ENCODE measurements at regions not wholly inside any gene's neighbourhood (a gene's known extent, or its start where the extent isn't known, plus 50 kb on each side); places are given as distances from the start of the nearest gene placed in this dataset.
A peak's percentile ranks its signal among the peaks of the same experiment; 100 is the strongest.

GRCh38 chr4:138312536-138312911, 70.4 kb upstream of the SLC7A11 start:
- no peak overlapping the region for H3K4me3 ChIP-seq (ENCODE audit: insufficient read depth, low read length)
- no peak overlapping the region for H3K27ac ChIP-seq (ENCODE audit: low read depth, low read length)
- no peaks in the 10 kb centered on the region for H3K27me3 ChIP-seq (ENCODE audit: insufficient read depth, low read length)
- H3K36me3 ChIP-seq (ENCODE audit: insufficient read depth, low read length): no peaks in the 10 kb centered on the region
- peaks cover 25% of the 10 kb centered on the region for H3K4me1 ChIP-seq (ENCODE audit: insufficient read depth, low read length)
- H3K79me2 ChIP-seq (ENCODE audit: insufficient read depth, low read length): no peaks in the 10 kb centered on the region
- no peak for DNase-seq (ENCODE audit: insufficient read length, low spot score, missing footprints)
- TF ChIP-seq CTCF (IDR thresholded peaks at IDR 0.05; ENCODE audit: extremely low read depth, low read depth, low read length): no peak
- H4K20me1 ChIP-seq (ENCODE audit: insufficient read depth, low read length): no peaks in the 10 kb centered on the region
- H2AFZ ChIP-seq (ENCODE audit: low read length): no peak overlapping the region
- H3K9me3 ChIP-seq (ENCODE audit: low read depth, low read length): no peaks in the 10 kb centered on the region
- no peak overlapping the region for H3K4me2 ChIP-seq (ENCODE audit: insufficient read depth, low read length)

- no peak for TF ChIP-seq CTCF (IDR thresholded peaks at IDR 0.05; ENCODE audit: extremely low read depth, low read depth, low read length)
- peak; percentile 39 for DNase-seq (ENCODE audit: insufficient read length, low spot score, missing footprints)
- no peaks in the 10 kb centered on the region for H3K27me3 ChIP-seq (ENCODE audit: insufficient read depth, low read length)
- H3K4me1 ChIP-seq (ENCODE audit: insufficient read depth, low read length): peaks cover 25% of the 10 kb centered on the region
- H2AFZ ChIP-seq (ENCODE audit: low read length): no peak overlapping the region
- H3K4me2 ChIP-seq (ENCODE audit: insufficient read depth, low read length): no peak overlapping the region
- H3K79me2 ChIP-seq (ENCODE audit: insufficient read depth, low read length): no peaks in the 10 kb centered on the region
- no peak overlapping the region for H3K4me3 ChIP-seq (ENCODE audit: insufficient read depth, low read length)
- H3K27ac ChIP-seq (ENCODE audit: low read depth, low read length): peak overlapping the region; percentile 63
- H3K36me3 ChIP-seq (ENCODE audit: insufficient read depth, low read length): no peaks in the 10 kb centered on the region
- H4K20me1 ChIP-seq (ENCODE audit: insufficient read depth, low read length): no peaks in the 10 kb centered on the region
- H3K9me3 ChIP-seq (ENCODE audit: low read depth, low read length): no peaks in the 10 kb centered on the region
These were observed 69.8 kb upstream of the SLC7A11 start for GRCh38 chr4:138311771-138312535.

DNA sequence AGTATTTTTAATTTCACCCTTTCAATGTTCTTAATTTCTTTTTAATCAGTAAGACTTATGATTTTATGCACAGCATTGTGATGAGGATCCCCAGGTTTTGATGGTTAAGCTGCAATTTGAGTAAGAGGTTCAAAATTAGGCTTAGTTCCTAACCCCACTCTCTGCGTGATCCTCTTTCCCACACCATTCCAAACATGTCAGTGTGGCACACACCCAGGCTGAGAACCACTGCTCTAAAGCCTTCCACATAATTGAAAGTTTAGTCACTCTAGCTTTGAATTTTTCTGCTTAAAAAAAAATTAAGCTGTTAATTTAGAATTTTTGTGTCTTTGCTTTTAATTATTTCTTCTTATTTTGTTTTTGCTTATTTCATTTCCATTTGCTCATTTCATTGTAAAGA, 68.8 kb upstream of the SLC7A11 start:
- Histone ChIP-seq H3K9me3 (ENCODE audit: low read depth, low read length) (no peaks in the 10 kb centered on the region), H3K4me2 (ENCODE audit: insufficient read depth, low read length) (peak overlapping the region; percentile 52), H3K4me3 (ENCODE audit: insufficient read depth, low read length) (no peak overlapping the region), H3K36me3 (ENCODE audit: insufficient read depth, low read length) (no peaks in the 10 kb centered on the region), H2AFZ (ENCODE audit: low read length) (peak overlapping the region; percentile 57), H3K4me1 (ENCODE audit: insufficient read depth, low read length) (peaks cover 25% of the 10 kb centered on the region), H3K79me2 (ENCODE audit: insufficient read depth, low read length) (no peaks in the 10 kb centered on the region), H4K20me1 (ENCODE audit: insufficient read depth, low read length) (no peaks in the 10 kb centered on the region), H3K27ac (ENCODE audit: low read depth, low read length) (peak overlapping the region; percentile 63), H3K27me3 (ENCODE audit: insufficient read depth, low read length) (no peaks in the 10 kb centered on the region)
- peak; percentile 27 for DNase-seq (ENCODE audit: insufficient read length, low spot score, missing footprints)
- no peak for TF ChIP-seq CTCF (IDR thresholded peaks at IDR 0.05; ENCODE audit: extremely low read depth, low read depth, low read length)

GRCh38 chr4:138310498-138310897, 68.3 kb upstream of the SLC7A11 start:
- Histone ChIP-seq H3K27me3 (ENCODE audit: insufficient read depth, low read length) (no peaks in the 10 kb centered on the region), H3K9me3 (ENCODE audit: low read depth, low read length) (no peaks in the 10 kb centered on the region), H3K4me2 (ENCODE audit: insufficient read depth, low read length) (peak overlapping the region; percentile 52), H4K20me1 (ENCODE audit: insufficient read depth, low read length) (no peaks in the 10 kb centered on the region), H3K36me3 (ENCODE audit: insufficient read depth, low read length) (no peaks in the 10 kb centered on the region), H2AFZ (ENCODE audit: low read length) (peak overlapping the region; percentile 57), H3K4me1 (ENCODE audit: insufficient read depth, low read length) (peaks cover 25% of the 10 kb centered on the region), H3K4me3 (ENCODE audit: insufficient read depth, low read length) (no peak overlapping the region), H3K27ac (ENCODE audit: low read depth, low read length) (peak overlapping the region; percentile 63), H3K79me2 (ENCODE audit: insufficient read depth, low read length) (no peaks in the 10 kb centered on the region)
- TF ChIP-seq CTCF (IDR thresholded peaks at IDR 0.05; ENCODE audit: extremely low read depth, low read depth, low read length): no peak
- no peak for DNase-seq (ENCODE audit: insufficient read length, low spot score, missing footprints)
